Calu3 (cell line): ENCODE measurements at regions not wholly inside any gene's neighbourhood (a gene's known extent, or its start where the extent isn't known, plus 50 kb on each side); places are given as distances from the start of the nearest gene placed in this dataset.

Experiments
- BruUV-seq: library from RNA; stranded (reverse); fragments of 400-500 nt; replicated peaks from 2 replicates; lab custom pipeline; 2021; lab: Mats Ljungman, UMichigan
- CTCF ChIA-PET: fragments of 300-600 bp; sonication (Branson Sonifier 250); formaldehyde crosslinking; loops from one replicate; lab custom pipeline; 2022; ENCODE audit warnings: antibody characterized with exemption; lab: Charles Lee
- DNase-seq: peaks from one replicate; pipeline ENCODE4 v3.0.0; 2022
- H3K27ac Mint-ChIP-seq: one replicate; pipeline ENCODE4 v1.8.0; 2022; ENCODE audit warnings: mixed read lengths; ENCODE audit not compliant: unreplicated experiment
- H3K27me3 Mint-ChIP-seq: one replicate; pipeline ENCODE4 v1.8.0; 2022; ENCODE audit warnings: mixed read lengths; ENCODE audit not compliant: unreplicated experiment
- H3K36me3 Mint-ChIP-seq: one replicate; pipeline ENCODE4 v1.8.0; 2022; ENCODE audit warnings: mild to moderate bottlenecking, moderate library complexity, mixed read lengths; ENCODE audit not compliant: insufficient read depth, unreplicated experiment
- H3K4me1 Mint-ChIP-seq: one replicate; pipeline ENCODE4 v1.8.0; 2022; ENCODE audit warnings: mild to moderate bottlenecking, low read depth, mixed read lengths; ENCODE audit not compliant: unreplicated experiment
- H3K4me3 Mint-ChIP-seq: one replicate; pipeline ENCODE4 v1.8.0; 2022; ENCODE audit warnings: mild to moderate bottlenecking, low read depth, moderate library complexity, mixed read lengths; ENCODE audit not compliant: unreplicated experiment
- H3K9me3 Mint-ChIP-seq: one replicate; pipeline ENCODE4 v1.8.0; 2022; ENCODE audit warnings: low read depth, mixed read lengths; ENCODE audit not compliant: unreplicated experiment
- CTCF ChIP-seq: fragments of 200-600 bp; IDR thresholded peaks from one replicate; pipeline ENCODE4 v1.8.0; 2022; ENCODE audit warnings: antibody characterized with exemption; ENCODE audit not compliant: unreplicated experiment
- intact Hi-C: fragments of 100-400 bp; cut with micrococcal nuclease; formaldehyde crosslinking; loops from one replicate; pipeline ENCODE4 v1.10.0; 2022; ENCODE audit not compliant: unreplicated experiment

DNA sequence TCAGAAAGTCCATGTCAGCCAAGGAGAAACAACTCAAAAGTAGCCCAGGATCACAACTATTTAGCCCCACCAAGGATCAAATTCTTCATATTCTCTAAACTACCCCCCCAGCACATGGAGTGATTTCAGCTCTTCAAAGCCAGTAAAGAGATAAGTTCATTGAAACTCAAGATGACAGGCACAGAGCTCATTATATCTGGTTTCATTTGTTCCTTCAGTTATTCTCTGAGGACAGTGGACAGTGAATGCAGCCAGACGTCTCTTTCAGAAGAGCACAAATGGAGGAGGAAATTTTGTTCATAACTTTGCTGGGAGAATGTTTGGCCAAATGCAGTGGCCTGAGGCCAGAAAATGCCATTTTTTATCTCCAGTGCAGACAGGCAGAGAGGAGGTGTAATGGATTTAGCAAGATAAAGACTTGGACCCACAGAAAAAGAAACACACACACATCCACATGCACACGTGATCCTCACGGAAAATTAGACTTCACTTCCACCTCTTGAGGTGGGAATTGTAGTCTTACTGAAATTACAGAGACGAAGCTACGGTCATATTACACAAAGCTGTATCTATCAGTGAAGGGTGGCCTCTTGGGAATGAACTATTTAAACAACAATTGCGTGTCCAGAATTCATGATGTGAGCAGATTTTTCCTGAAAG is 64.6 kb downstream of the HES1 start:
- intact Hi-C loops: no loop called here
- no peak for DNase-seq
- Mint-ChIP-seq H3K4me3 (no peak overlapping the region), H3K27ac (no peak overlapping the region), H3K4me1 (peaks cover 13% of the 10 kb centered on the region), H3K9me3 (no peaks in the 10 kb centered on the region), H3K36me3 (peaks cover 8% of the 10 kb centered on the region), H3K27me3 (peaks cover 66% of the 10 kb centered on the region)
- CTCF ChIA-PET: interaction anchor here (0.6 to 0.9 kb wide), 2 partner anchors 22 to 230 kb away, joined by 3 to 5 read pairs; no protein-coding TSS in a partner anchor
- no TSS peak for BruUV-seq
- no peak for TF ChIP-seq CTCF

- BruUV-seq: no TSS peak
Observed at GRCh38 chr3:194201953-194202666, 66.2 kb downstream of the HES1 start.

GRCh38 chr3:194203482-194204041 is 67.6 kb downstream of the HES1 start:
- BruUV-seq: no TSS peak
- CTCF ChIA-PET: no interaction called here
- Mint-ChIP-seq H3K27me3 (peaks cover 50% of the 10 kb centered on the region), H3K9me3 (no peaks in the 10 kb centered on the region), H3K36me3 (peaks cover 8% of the 10 kb centered on the region), H3K4me3 (peak overlapping the region; percentile 61), H3K27ac (no peak overlapping the region), H3K4me1 (peaks cover 13% of the 10 kb centered on the region)
- intact Hi-C loops: no loop called here
- TF ChIP-seq CTCF: no peak
- DNase-seq: no peak

More at GRCh38 chr3:194201953-194202666, 66.2 kb downstream of the HES1 start:
- H3K4me1 Mint-ChIP-seq: peaks cover 13% of the 10 kb centered on the region
- peaks cover 65% of the 10 kb centered on the region for H3K27me3 Mint-ChIP-seq
- no peaks in the 10 kb centered on the region for H3K9me3 Mint-ChIP-seq
- CTCF ChIA-PET: interaction anchor here (0.7 kb wide), 1 partner anchor 92 kb away, joined by 5 read pairs; no protein-coding TSS in a partner anchor
- DNase-seq: no peak
- peaks cover 8% of the 10 kb centered on the region for H3K36me3 Mint-ChIP-seq
- H3K4me3 Mint-ChIP-seq: no peak overlapping the region
- intact Hi-C loops: no loop called here
- H3K27ac Mint-ChIP-seq: no peak overlapping the region
- no peak for TF ChIP-seq CTCF

GRCh38 chr3:194204042-194204987 is 68.4 kb downstream of the HES1 start:
- Mint-ChIP-seq H3K4me3 (peak overlapping the region; percentile 61), H3K9me3 (no peaks in the 10 kb centered on the region), H3K27me3 (peaks cover 43% of the 10 kb centered on the region), H3K36me3 (peaks cover 8% of the 10 kb centered on the region), H3K4me1 (peaks cover 13% of the 10 kb centered on the region), H3K27ac (no peak overlapping the region)
- no TSS peak for BruUV-seq
- CTCF ChIA-PET: interaction anchor here (0.6 kb wide), 1 partner anchor 55 kb away, joined by 3 read pairs; no protein-coding TSS in a partner anchor
- intact Hi-C loops: no loop called here
- no peak for TF ChIP-seq CTCF
- DNase-seq: peak; percentile 58
